MM.1S (cell line): ENCODE measurements at regions not wholly inside any gene's neighbourhood (a gene's known extent, or its start where the extent isn't known, plus 50 kb on each side); places are given as distances from the start of the nearest gene placed in this dataset.

Source experiments
- DNase-seq: peaks from one replicate; pipeline ENCODE4 v3.0.0-alpha.2; 2015
- H2AFZ ChIP-seq: fragments of 300-600 bp; sonication (generic); 2 replicates; pipeline ENCODE4 v1.6.0; 2016; ENCODE audit warnings: antibody characterized with exemption, low read length
- H3F3A ChIP-seq: fragments of 300-600 bp; sonication (generic); 2 replicates; pipeline ENCODE4 v1.6.1; 2016; ENCODE audit warnings: mild to moderate bottlenecking, antibody characterized with exemption, low read length, moderate library complexity, mixed read lengths; ENCODE audit not compliant: insufficient read depth
- H3K27ac ChIP-seq: fragments of 300-600 bp; sonication (generic); 2 replicates; pipeline ENCODE4 v1.5.1; 2016; ENCODE audit warnings: mild to moderate bottlenecking, low read length
- H3K27me3 ChIP-seq: fragments of 300-600 bp; sonication (generic); replicated peaks from 2 replicates; pipeline ENCODE4 v1.6.0; 2016; ENCODE audit warnings: low read length; ENCODE audit not compliant: insufficient read depth
- H3K36me3 ChIP-seq: fragments of 300-600 bp; sonication (generic); replicated peaks from 2 replicates; pipeline ENCODE4 v1.6.1; 2016; ENCODE audit warnings: mild to moderate bottlenecking, low read length, mixed read lengths; ENCODE audit not compliant: insufficient read depth
- H3K4me1 ChIP-seq: fragments of 300-600 bp; sonication (generic); 2 replicates; pipeline ENCODE4 v1.6.1; 2016; ENCODE audit warnings: low read length, mixed read lengths
- H3K4me2 ChIP-seq: fragments of 300-600 bp; sonication (generic); 2 replicates; pipeline ENCODE4 v1.6.0; 2016; ENCODE audit warnings: low read depth, low read length
- H3K4me3 ChIP-seq: fragments of 300-600 bp; sonication (generic); 2 replicates; pipeline ENCODE4 v1.5.1; 2016; ENCODE audit warnings: low read length, mixed read lengths
- H3K79me2 ChIP-seq: fragments of 300-600 bp; sonication (generic); 2 replicates; pipeline ENCODE4 v1.6.1; 2016; ENCODE audit warnings: mixed run types, low read length, mixed read lengths
- H3K9ac ChIP-seq: fragments of 300-600 bp; sonication (generic); 2 replicates; pipeline ENCODE4 v1.6.1; 2016; ENCODE audit warnings: low read length, mixed read lengths
- H3K9me2 ChIP-seq: fragments of 300-600 bp; sonication (generic); replicated peaks from 2 replicates; pipeline ENCODE4 v1.6.1; 2016; ENCODE audit warnings: mild to moderate bottlenecking, low read length, mixed read lengths; ENCODE audit not compliant: insufficient read depth
- H3K9me3 ChIP-seq: fragments of 300-600 bp; sonication (generic); replicated peaks from 2 replicates; pipeline ENCODE4 v1.6.1; 2016; ENCODE audit warnings: mild to moderate bottlenecking, low read length, mixed read lengths; ENCODE audit not compliant: insufficient read depth
- H4K20me1 ChIP-seq: fragments of 300-600 bp; sonication (generic); 2 replicates; pipeline ENCODE4 v1.6.1; 2016; ENCODE audit warnings: mild to moderate bottlenecking, low read length, moderate library complexity, mixed read lengths; ENCODE audit not compliant: insufficient read depth
- EZH2 ChIP-seq: fragments of 300-600 bp; sonication (generic); optimal IDR thresholded peaks from 2 replicates; pipeline ENCODE3; 2017; ENCODE audit warnings: low read depth, mild to moderate bottlenecking, antibody characterized with exemption, low read length, mixed read lengths
- EZH2phosphoT487 ChIP-seq: fragments of 300-600 bp; sonication (generic); IDR thresholded peaks from 2 replicates; pipeline ENCODE4 v1.6.1; 2018; ENCODE audit warnings: antibody characterized with exemption, low read length
- TF ChIP-seq, protein P1 (sequence below): fragments of 300-600 bp; sonication (generic); IDR thresholded peaks from 2 replicates; pipeline ENCODE4 v1.5.1; 2016; ENCODE audit warnings: antibody characterized with exemption, low read length, mixed read lengths

DNA sequence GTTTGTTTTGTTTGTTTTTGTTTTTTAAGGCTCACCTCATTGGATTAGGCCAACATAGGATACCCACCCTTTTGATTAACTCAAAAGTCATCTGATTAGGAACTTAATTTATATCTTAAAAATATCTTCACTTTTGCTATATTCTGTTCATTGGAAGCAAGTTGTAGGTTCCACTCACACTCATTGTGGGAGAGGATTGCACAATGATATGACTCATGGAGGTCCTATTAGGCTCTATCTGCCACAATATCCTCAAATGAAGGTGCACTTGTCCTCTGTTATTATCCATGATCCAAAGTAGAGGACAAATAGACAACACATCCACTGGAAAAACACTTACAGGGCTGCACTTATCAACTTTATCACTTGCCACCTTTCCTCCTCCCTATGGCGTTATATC lies 60.5 kb upstream of the ADAMTS3 start:
- no peak overlapping the region for H3K4me3 ChIP-seq
- H3K9ac ChIP-seq: no peak overlapping the region
- no peaks in the 10 kb centered on the region for H3K36me3 ChIP-seq
- no peak for DNase-seq
- no peak overlapping the region for H3K27ac ChIP-seq
- H4K20me1 ChIP-seq: no peaks in the 10 kb centered on the region
- no peaks in the 10 kb centered on the region for H3K9me3 ChIP-seq
- no peaks in the 10 kb centered on the region for H3K4me1 ChIP-seq
- TF ChIP-seq EZH2 (no peak), EZH2phosphoT487 (no peak)
- TF ChIP-seq, protein P1, sequence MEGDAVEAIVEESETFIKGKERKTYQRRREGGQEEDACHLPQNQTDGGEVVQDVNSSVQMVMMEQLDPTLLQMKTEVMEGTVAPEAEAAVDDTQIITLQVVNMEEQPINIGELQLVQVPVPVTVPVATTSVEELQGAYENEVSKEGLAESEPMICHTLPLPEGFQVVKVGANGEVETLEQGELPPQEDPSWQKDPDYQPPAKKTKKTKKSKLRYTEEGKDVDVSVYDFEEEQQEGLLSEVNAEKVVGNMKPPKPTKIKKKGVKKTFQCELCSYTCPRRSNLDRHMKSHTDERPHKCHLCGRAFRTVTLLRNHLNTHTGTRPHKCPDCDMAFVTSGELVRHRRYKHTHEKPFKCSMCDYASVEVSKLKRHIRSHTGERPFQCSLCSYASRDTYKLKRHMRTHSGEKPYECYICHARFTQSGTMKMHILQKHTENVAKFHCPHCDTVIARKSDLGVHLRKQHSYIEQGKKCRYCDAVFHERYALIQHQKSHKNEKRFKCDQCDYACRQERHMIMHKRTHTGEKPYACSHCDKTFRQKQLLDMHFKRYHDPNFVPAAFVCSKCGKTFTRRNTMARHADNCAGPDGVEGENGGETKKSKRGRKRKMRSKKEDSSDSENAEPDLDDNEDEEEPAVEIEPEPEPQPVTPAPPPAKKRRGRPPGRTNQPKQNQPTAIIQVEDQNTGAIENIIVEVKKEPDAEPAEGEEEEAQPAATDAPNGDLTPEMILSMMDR: no peak
- no peak overlapping the region for H3K4me2 ChIP-seq
- no peak overlapping the region for H2AFZ ChIP-seq
- no peaks in the 10 kb centered on the region for H3F3A ChIP-seq
- H3K27me3 ChIP-seq: no peaks in the 10 kb centered on the region
- no peaks in the 10 kb centered on the region for H3K79me2 ChIP-seq
- no peaks in the 10 kb centered on the region for H3K9me2 ChIP-seq

DNA sequence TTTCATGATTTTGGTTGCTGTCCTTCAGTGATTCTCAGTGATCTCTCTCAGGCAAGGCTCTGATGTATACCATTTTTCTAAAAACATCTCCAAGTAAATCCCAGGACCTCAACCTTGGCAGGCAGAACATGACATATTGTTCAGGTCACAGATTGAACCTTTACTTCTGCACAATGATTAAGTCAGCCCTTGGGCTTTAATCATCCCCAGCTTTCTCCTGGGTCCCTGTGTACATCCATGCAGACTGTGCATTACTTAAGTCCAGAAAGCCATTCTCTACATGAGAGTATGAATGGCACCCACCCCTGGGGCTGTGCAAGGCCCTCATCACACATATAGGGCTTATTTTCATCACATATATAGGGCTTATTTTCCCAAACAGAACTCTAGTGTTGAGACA lies 58.7 kb upstream of the ADAMTS3 start:
- Histone ChIP-seq H3K9me2 (no peaks in the 10 kb centered on the region), H3K27me3 (no peaks in the 10 kb centered on the region), H3K9me3 (no peaks in the 10 kb centered on the region), H2AFZ (no peak overlapping the region), H3K79me2 (no peaks in the 10 kb centered on the region), H3F3A (no peaks in the 10 kb centered on the region), H3K27ac (no peak overlapping the region), H3K4me1 (no peaks in the 10 kb centered on the region), H3K9ac (no peak overlapping the region), H3K4me3 (no peak overlapping the region), H3K4me2 (no peak overlapping the region), H3K36me3 (no peaks in the 10 kb centered on the region), H4K20me1 (no peaks in the 10 kb centered on the region)
- TF ChIP-seq EZH2phosphoT487 (no peak), EZH2 (no peak)
- TF ChIP-seq, protein P1: no peak
- no peak for DNase-seq
